HL-60 (cell line): ENCODE measurements at regions not wholly inside any gene's neighbourhood (a gene's known extent, or its start where the extent isn't known, plus 50 kb on each side); places are given as distances from the start of the nearest gene placed in this dataset.

Experiments used
- POLR2AphosphoS5 ChIP-seq: IDR thresholded peaks from 2 replicates; pipeline ENCODE4 v1.6.1; 2012; ENCODE audit warnings: low read depth
- TF ChIP-seq, protein P1 (sequence below): IDR thresholded peaks from one replicate; pipeline ENCODE4 v1.5.1; 2011; ENCODE audit warnings: low read length, control low read depth, inconsistent platforms; ENCODE audit not compliant: insufficient read depth
- TF ChIP-seq, protein P2 (sequence below): IDR thresholded peaks from 2 replicates; pipeline ENCODE4 v1.6.1; 2012; ENCODE audit warnings: low read depth; ENCODE audit not compliant: insufficient replicate concordance

DNA sequence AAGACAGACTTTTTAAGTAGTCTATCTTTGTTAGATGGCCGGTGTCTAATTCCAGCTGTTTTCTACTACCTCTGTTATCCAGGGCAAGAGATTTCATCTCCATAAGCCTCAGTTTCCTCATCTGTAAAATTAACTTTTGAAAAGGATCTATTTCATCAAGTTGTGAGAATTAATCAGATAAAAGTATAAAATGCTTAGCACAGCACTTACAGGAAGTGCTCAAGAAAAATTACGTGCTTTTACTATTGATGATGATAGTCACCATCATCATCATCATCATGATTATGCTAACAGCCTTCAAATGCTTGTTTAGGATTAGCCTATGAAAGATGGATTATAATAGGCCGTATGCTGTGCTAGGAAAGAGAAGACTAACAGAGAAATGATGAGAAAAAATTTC, 76.2 kb downstream of the CYRIA start:
- TF ChIP-seq, protein P1, sequence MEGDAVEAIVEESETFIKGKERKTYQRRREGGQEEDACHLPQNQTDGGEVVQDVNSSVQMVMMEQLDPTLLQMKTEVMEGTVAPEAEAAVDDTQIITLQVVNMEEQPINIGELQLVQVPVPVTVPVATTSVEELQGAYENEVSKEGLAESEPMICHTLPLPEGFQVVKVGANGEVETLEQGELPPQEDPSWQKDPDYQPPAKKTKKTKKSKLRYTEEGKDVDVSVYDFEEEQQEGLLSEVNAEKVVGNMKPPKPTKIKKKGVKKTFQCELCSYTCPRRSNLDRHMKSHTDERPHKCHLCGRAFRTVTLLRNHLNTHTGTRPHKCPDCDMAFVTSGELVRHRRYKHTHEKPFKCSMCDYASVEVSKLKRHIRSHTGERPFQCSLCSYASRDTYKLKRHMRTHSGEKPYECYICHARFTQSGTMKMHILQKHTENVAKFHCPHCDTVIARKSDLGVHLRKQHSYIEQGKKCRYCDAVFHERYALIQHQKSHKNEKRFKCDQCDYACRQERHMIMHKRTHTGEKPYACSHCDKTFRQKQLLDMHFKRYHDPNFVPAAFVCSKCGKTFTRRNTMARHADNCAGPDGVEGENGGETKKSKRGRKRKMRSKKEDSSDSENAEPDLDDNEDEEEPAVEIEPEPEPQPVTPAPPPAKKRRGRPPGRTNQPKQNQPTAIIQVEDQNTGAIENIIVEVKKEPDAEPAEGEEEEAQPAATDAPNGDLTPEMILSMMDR, result no peak
- no peak for TF ChIP-seq POLR2AphosphoS5
- TF ChIP-seq, protein P2, sequence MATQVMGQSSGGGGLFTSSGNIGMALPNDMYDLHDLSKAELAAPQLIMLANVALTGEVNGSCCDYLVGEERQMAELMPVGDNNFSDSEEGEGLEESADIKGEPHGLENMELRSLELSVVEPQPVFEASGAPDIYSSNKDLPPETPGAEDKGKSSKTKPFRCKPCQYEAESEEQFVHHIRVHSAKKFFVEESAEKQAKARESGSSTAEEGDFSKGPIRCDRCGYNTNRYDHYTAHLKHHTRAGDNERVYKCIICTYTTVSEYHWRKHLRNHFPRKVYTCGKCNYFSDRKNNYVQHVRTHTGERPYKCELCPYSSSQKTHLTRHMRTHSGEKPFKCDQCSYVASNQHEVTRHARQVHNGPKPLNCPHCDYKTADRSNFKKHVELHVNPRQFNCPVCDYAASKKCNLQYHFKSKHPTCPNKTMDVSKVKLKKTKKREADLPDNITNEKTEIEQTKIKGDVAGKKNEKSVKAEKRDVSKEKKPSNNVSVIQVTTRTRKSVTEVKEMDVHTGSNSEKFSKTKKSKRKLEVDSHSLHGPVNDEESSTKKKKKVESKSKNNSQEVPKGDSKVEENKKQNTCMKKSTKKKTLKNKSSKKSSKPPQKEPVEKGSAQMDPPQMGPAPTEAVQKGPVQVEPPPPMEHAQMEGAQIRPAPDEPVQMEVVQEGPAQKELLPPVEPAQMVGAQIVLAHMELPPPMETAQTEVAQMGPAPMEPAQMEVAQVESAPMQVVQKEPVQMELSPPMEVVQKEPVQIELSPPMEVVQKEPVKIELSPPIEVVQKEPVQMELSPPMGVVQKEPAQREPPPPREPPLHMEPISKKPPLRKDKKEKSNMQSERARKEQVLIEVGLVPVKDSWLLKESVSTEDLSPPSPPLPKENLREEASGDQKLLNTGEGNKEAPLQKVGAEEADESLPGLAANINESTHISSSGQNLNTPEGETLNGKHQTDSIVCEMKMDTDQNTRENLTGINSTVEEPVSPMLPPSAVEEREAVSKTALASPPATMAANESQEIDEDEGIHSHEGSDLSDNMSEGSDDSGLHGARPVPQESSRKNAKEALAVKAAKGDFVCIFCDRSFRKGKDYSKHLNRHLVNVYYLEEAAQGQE, result no peak
